ENCODE measurements at regions not wholly inside any gene's neighbourhood (a gene's known extent, or its start where the extent isn't known, plus 50 kb on each side); places are given as distances from the start of the nearest gene placed in this dataset.

DNA sequence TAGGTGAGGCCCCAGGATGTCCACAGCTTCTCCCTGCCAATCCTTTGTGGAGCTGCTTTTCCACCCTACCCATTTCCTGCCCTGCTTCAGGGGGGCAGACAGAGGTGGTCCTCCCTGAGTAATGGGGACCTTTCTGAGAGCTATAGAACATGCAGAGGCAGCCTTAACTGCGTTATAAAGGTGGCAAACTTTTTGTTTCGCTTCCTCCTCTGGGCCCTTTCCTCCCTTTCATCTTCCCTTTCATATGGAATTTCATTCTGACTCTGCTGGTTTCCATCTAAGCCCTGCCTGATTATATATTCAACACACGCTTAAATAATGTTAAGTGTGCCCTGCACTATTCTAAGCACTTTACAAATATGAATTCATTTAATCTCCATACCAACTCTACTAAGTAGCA is 169.3 kb upstream of the E2F8 start:
- no peak for DNase-seq
- Histone ChIP-seq H3K9me3 (ENCODE audit: control insufficient read depth, low read depth, low read length) (no peaks in the 10 kb centered on the region), H3K36me3 (ENCODE audit: control insufficient read depth, insufficient read depth, low read length) (no peaks in the 10 kb centered on the region), H3K4me1 (ENCODE audit: control insufficient read depth, insufficient read depth, low read length) (no peaks in the 10 kb centered on the region), H3K27ac (ENCODE audit: low read length) (no peak overlapping the region), H3K27me3 (ENCODE audit: control insufficient read depth, insufficient read depth, low read length) (peaks cover 15% of the 10 kb centered on the region), H3K4me3 (ENCODE audit: low read length) (no peak overlapping the region)
- WGBS (ENCODE audit: insufficient coverage, low lambda C conversion rate) = 90% methylated on average over 2 of the region's 3 CpGs

DNA sequence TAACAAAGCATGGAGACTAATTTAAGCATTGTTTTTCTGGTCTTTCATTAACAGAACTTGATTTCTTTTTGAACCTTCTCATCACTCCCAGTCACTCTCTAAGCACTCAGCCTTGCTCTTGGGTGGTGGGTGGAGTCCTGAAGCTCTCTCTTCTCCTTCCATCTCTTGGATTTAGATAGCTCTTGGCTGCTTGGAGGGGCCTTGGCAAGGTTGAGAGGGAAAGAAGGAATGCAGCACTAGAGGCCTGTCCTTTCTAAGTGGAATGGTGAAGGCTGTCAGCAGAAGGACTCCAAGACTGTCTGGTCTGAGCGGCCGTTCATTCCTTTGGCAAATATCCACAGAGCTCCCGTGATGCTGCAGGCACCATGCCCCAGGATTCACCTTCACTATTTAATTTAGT is 168.6 kb upstream of the E2F8 start:
- no peak overlapping the region for H3K27ac ChIP-seq (ENCODE audit: low read length)
- H3K4me1 ChIP-seq (ENCODE audit: control insufficient read depth, insufficient read depth, low read length) = no peaks in the 10 kb centered on the region
- H3K9me3 ChIP-seq (ENCODE audit: control insufficient read depth, low read depth, low read length) = no peaks in the 10 kb centered on the region
- H3K4me3 ChIP-seq (ENCODE audit: low read length) = no peak overlapping the region
- DNase-seq = no peak
- H3K36me3 ChIP-seq (ENCODE audit: control insufficient read depth, insufficient read depth, low read length) = no peaks in the 10 kb centered on the region
- WGBS (ENCODE audit: insufficient coverage, low lambda C conversion rate) = no CpG with 5 or more reads among the region's 3 CpGs
- peaks cover 15% of the 10 kb centered on the region for H3K27me3 ChIP-seq (ENCODE audit: control insufficient read depth, insufficient read depth, low read length)

DNA sequence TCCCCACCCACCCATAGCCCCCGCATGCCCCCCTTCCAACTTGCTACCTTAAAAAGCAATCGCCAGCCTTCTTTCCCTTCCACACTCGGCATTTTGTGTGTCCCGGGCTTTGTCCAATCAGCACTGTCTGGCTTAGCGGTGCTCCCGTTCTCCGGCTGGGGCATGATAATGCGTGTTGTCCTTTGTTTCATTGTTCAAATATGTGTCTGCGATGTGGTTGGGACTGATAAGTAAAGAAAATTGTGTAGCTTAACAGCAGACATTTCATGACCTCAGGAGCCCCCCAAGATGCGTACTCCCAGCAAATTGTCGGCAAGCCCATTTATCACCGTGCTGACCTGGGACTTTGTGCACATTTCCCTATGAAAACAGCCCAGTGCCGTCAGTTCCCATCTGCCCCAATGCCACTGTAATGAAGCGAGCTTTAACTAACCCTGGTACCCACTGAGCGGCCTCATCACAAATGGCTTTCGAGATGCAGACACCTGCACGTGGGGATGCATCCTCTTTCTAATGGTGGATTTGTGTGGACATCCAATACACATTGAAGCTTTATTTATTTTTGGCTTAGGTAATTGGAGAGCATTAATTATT is 167.0 kb upstream of the E2F8 start:
- H3K9me3 ChIP-seq (ENCODE audit: control insufficient read depth, low read depth, low read length) = no peaks in the 10 kb centered on the region
- WGBS (ENCODE audit: insufficient coverage, low lambda C conversion rate) = 50% methylated on average over 2 of the region's 17 CpGs
- H3K36me3 ChIP-seq (ENCODE audit: control insufficient read depth, insufficient read depth, low read length) = no peaks in the 10 kb centered on the region
- no peaks in the 10 kb centered on the region for H3K4me1 ChIP-seq (ENCODE audit: control insufficient read depth, insufficient read depth, low read length)
- no peak overlapping the region for H3K4me3 ChIP-seq (ENCODE audit: low read length)
- peaks cover 15% of the 10 kb centered on the region for H3K27me3 ChIP-seq (ENCODE audit: control insufficient read depth, insufficient read depth, low read length)
- DNase-seq = no peak
- no peak overlapping the region for H3K27ac ChIP-seq (ENCODE audit: low read length)

DNA sequence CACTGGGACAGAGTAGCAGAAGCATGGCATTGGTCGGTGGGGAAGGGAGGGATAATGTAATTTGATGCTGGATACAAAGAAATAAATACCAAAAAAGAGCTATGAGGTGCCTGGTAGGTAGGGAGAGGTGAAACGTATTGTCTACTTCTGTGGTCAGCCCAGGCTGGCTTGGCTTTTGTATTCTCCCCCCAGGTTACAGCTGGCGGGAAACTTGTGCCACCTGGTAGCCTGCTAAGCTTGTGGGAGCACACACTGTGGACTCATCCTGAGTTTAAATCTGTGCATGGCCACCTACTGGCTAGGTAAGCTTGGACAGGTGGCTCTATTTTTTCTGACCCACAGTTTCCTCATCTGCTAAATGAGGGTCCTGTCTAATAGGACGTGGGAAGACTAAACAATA is 165.2 kb upstream of the E2F8 start:
- DNase-seq = no peak
- Histone ChIP-seq H3K27me3 (ENCODE audit: control insufficient read depth, insufficient read depth, low read length) (peaks cover 15% of the 10 kb centered on the region), H3K9me3 (ENCODE audit: control insufficient read depth, low read depth, low read length) (no peaks in the 10 kb centered on the region), H3K36me3 (ENCODE audit: control insufficient read depth, insufficient read depth, low read length) (no peaks in the 10 kb centered on the region), H3K27ac (ENCODE audit: low read length) (no peak overlapping the region), H3K4me1 (ENCODE audit: control insufficient read depth, insufficient read depth, low read length) (no peaks in the 10 kb centered on the region), H3K4me3 (ENCODE audit: low read length) (no peak overlapping the region)
- 43% methylated on average over 1 of the region's 4 CpGs for WGBS (ENCODE audit: insufficient coverage, low lambda C conversion rate)

DNA sequence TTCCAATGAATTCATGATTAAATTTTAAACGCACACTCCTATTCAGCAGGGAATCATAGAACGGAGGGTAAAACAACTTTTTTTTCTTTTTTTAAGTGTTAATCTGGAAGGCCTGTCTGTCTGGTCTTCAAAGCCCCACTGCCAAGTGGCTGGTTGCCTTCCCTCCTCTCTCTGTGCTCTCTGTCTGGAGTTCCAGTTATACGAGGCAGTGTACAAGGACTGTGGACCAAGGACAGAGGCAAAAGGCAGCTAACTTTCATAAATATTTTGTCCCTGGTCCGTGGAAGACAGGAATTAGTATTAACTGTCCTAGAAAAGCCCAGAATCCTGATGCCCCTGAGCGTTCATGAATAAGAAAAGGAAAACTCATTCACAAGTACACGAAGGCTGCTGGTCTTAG is 164.0 kb upstream of the E2F8 start:
- Histone ChIP-seq H3K27me3 (ENCODE audit: control insufficient read depth, insufficient read depth, low read length) (peaks cover 16% of the 10 kb centered on the region), H3K4me3 (ENCODE audit: low read length) (no peak overlapping the region), H3K36me3 (ENCODE audit: control insufficient read depth, insufficient read depth, low read length) (no peaks in the 10 kb centered on the region), H3K9me3 (ENCODE audit: control insufficient read depth, low read depth, low read length) (no peaks in the 10 kb centered on the region), H3K27ac (ENCODE audit: low read length) (no peak overlapping the region), H3K4me1 (ENCODE audit: control insufficient read depth, insufficient read depth, low read length) (no peaks in the 10 kb centered on the region)
- 78% methylated on average over 3 of the region's 6 CpGs for WGBS (ENCODE audit: insufficient coverage, low lambda C conversion rate)
- no peak for DNase-seq

DNA sequence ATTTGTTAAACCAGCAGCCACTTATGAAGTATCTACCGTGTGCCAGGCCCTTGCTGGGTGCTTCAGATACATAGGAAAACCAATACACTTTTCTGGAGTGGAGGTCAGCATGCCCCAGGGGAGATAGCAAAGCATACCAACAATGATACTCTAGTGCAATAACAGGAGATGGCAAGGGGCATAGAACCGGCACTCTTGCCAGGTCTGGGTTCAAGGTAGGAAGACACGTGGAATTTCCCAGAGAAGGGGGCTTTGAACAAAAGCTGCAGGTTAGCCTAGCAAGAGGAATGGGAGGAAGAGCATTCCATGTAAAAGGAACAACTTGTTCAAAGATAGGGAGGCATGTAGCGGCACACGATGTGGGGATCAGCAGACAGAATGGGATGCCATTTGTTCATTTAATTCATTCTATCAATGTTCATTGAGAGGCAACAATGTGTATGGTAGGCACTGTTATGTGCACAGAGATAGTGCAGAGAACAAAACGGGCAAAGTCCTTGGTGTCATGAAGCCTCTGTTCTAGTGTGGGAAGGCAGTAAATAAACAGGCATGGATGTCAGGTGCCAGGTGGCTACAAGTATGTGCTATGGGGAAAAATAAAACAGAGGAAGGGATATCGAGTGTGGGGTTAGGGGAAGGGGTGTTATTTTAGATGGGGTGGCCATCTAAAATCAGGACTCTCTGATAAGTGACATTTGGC is 162.6 kb upstream of the E2F8 start:
- H3K9me3 ChIP-seq (ENCODE audit: control insufficient read depth, low read depth, low read length) = no peaks in the 10 kb centered on the region
- no peak overlapping the region for H3K4me3 ChIP-seq (ENCODE audit: low read length)
- DNase-seq = no peak
- H3K4me1 ChIP-seq (ENCODE audit: control insufficient read depth, insufficient read depth, low read length) = no peaks in the 10 kb centered on the region
- H3K27me3 ChIP-seq (ENCODE audit: control insufficient read depth, insufficient read depth, low read length) = peaks cover 12% of the 10 kb centered on the region
- WGBS (ENCODE audit: insufficient coverage, low lambda C conversion rate) = no CpG with 5 or more reads among the region's 7 CpGs
- H3K36me3 ChIP-seq (ENCODE audit: control insufficient read depth, insufficient read depth, low read length) = no peaks in the 10 kb centered on the region
- H3K27ac ChIP-seq (ENCODE audit: low read length) = no peak overlapping the region

DNA sequence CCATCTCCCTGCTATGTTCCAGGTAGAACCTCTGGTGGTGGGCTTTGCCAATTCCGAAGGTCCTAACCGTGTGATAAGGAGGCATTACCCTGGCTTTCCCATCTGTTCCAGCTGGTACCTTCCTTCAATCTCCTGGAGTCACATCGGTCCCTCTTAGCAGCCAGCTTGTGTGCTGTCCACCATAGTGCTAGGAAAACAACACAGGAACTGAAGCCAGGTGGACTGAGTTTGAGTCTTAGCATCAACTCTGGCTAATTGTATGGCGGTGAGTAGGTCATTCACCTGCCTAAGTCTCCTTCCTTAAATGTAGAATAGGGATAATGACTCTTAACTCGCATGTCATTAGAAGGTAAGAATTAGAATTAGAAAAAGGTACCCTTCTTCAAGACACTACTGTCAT is 159.6 kb upstream of the E2F8 start:
- no peak for DNase-seq
- Histone ChIP-seq H3K27me3 (ENCODE audit: control insufficient read depth, insufficient read depth, low read length) (peaks cover 8% of the 10 kb centered on the region), H3K9me3 (ENCODE audit: control insufficient read depth, low read depth, low read length) (no peaks in the 10 kb centered on the region), H3K4me3 (ENCODE audit: low read length) (no peak overlapping the region), H3K27ac (ENCODE audit: low read length) (no peak overlapping the region), H3K36me3 (ENCODE audit: control insufficient read depth, insufficient read depth, low read length) (no peaks in the 10 kb centered on the region), H3K4me1 (ENCODE audit: control insufficient read depth, insufficient read depth, low read length) (no peaks in the 10 kb centered on the region)
- no CpG with 5 or more reads among the region's 5 CpGs for WGBS (ENCODE audit: insufficient coverage, low lambda C conversion rate)

DNA sequence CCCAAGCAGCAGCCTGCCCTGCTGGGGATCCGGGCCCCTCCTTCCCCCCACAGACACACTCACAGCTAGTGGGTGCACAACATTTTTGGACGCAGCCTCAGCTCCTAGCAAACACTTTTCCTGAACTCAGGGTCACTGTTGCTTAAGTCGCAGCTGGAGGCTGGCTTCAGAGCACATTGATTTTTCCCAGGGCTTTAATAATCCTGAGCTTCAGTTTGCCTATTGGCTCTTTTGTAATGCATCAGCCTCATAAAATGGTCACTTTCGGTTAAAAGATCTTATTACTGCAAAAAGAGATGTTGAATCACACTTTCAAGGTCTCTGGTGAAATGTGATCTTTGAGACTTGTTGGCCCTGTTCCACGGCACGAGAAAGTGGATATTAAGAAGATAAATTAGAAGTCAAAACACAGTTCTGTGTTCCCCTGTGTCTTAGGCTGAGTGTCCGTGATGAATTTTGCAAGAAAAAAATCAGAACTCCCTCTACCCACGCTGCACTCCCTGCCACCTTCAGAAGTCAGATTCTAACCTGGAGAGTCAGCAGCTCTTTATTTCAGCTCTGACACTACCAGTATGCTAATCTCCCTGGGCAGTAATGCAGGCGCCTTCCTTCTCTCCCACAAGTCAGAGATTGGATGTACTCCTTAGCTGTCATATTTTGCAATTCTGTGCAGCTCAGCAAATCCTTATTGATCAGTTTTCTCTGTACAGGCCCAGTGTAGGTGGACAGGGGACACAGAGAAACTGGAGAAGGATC is 158.2 kb upstream of the E2F8 start:
- Histone ChIP-seq H3K9me3 (ENCODE audit: control insufficient read depth, low read depth, low read length) (no peaks in the 10 kb centered on the region), H3K27me3 (ENCODE audit: control insufficient read depth, insufficient read depth, low read length) (peaks cover 8% of the 10 kb centered on the region), H3K36me3 (ENCODE audit: control insufficient read depth, insufficient read depth, low read length) (no peaks in the 10 kb centered on the region), H3K4me1 (ENCODE audit: control insufficient read depth, insufficient read depth, low read length) (no peaks in the 10 kb centered on the region), H3K27ac (ENCODE audit: low read length) (no peak overlapping the region), H3K4me3 (ENCODE audit: low read length) (no peak overlapping the region)
- no peak for DNase-seq
- 20% methylated on average over 1 of the region's 9 CpGs for WGBS (ENCODE audit: insufficient coverage, low lambda C conversion rate)

DNA sequence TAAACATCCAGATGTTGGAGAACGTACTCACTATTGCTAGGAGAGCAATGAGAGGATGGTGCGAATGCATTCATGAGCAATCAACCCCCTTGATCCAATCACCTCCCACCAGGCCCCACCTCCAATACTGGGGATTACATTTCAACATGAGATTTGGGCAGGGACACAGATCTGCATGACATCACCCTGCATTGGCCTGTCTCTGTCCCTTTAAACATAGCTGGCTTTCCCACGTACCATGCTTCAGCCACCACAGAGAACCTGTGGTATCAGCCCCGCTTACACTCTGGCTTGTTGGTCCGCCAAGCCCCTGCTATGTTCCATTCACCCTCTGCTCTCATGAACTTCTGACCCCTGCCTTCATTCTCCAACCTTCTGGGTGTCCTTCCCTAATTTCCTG is 157.5 kb upstream of the E2F8 start:
- no peak for DNase-seq
- WGBS (ENCODE audit: insufficient coverage, low lambda C conversion rate) = 76% methylated on average over 3 of the region's 5 CpGs
- Histone ChIP-seq H3K4me1 (ENCODE audit: control insufficient read depth, insufficient read depth, low read length) (no peaks in the 10 kb centered on the region), H3K27ac (ENCODE audit: low read length) (no peak overlapping the region), H3K36me3 (ENCODE audit: control insufficient read depth, insufficient read depth, low read length) (no peaks in the 10 kb centered on the region), H3K4me3 (ENCODE audit: low read length) (no peak overlapping the region), H3K27me3 (ENCODE audit: control insufficient read depth, insufficient read depth, low read length) (peaks cover 8% of the 10 kb centered on the region), H3K9me3 (ENCODE audit: control insufficient read depth, low read depth, low read length) (no peaks in the 10 kb centered on the region)

DNA sequence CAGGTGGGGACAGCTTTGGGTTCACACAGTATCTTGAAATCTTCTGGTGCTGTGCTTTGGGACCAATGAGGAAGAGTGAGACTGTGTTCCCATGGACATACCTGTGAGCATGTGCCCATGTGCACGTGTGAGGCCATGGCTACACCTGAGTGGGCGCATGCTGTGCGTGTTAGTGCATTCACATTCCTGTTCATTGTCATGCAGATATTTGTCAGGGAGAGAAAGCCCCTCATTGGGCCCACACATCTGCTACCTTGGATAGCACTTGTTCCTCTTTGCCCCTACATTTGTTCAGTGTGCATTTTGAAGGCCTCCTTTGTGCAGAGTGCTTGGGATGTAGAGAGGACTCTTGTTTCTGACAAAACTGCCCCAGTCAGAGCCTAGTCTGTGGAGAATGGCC is 154.3 kb upstream of the E2F8 start:
- Histone ChIP-seq H3K27ac (ENCODE audit: low read length) (no peak overlapping the region), H3K4me1 (ENCODE audit: control insufficient read depth, insufficient read depth, low read length) (no peaks in the 10 kb centered on the region), H3K4me3 (ENCODE audit: low read length) (no peak overlapping the region), H3K27me3 (ENCODE audit: control insufficient read depth, insufficient read depth, low read length) (peaks cover 6% of the 10 kb centered on the region), H3K36me3 (ENCODE audit: control insufficient read depth, insufficient read depth, low read length) (no peaks in the 10 kb centered on the region), H3K9me3 (ENCODE audit: control insufficient read depth, low read depth, low read length) (no peaks in the 10 kb centered on the region)
- WGBS (ENCODE audit: insufficient coverage, low lambda C conversion rate) = no CpG with 5 or more reads among the region's 3 CpGs
- no peak for DNase-seq

All from large intestine (tissue), 3 donors.